MM.1S (cell line): ENCODE measurements at regions not wholly inside any gene's neighbourhood (a gene's known extent, or its start where the extent isn't known, plus 50 kb on each side); places are given as distances from the start of the nearest gene placed in this dataset.

Experiments
- CTCF ChIP-seq: fragments of 300-600 bp; sonication (generic); IDR thresholded peaks from 2 replicates; pipeline ENCODE4 v1.5.1; 2016; ENCODE audit warnings: antibody characterized with exemption, low read length, mixed read lengths
- EZH2 ChIP-seq: fragments of 300-600 bp; sonication (generic); optimal IDR thresholded peaks from 2 replicates; pipeline ENCODE3; 2017; ENCODE audit warnings: low read depth, mild to moderate bottlenecking, antibody characterized with exemption, low read length, mixed read lengths
- EZH2phosphoT487 ChIP-seq: fragments of 300-600 bp; sonication (generic); IDR thresholded peaks from 2 replicates; pipeline ENCODE4 v1.6.1; 2018; ENCODE audit warnings: antibody characterized with exemption, low read length

- TF ChIP-seq EZH2 (no peak), CTCF (no peak), EZH2phosphoT487 (no peak)
Observed at GRCh38 chr5:166324372-166324771, 1967.1 kb upstream of the WWC1 start.
